WTC11 (cell line): ENCODE measurements at regions not wholly inside any gene's neighbourhood (a gene's known extent, or its start where the extent isn't known, plus 50 kb on each side); places are given as distances from the start of the nearest gene placed in this dataset.

Experiments used
- ATAC-seq: fragments of 200-7000 bp; cut with Tn5 transposase; 2 replicates; pipeline ENCODE4 v1.10.0; 2021; ENCODE audit warnings: mild to moderate bottlenecking, moderate library complexity
- CTCF ChIA-PET: fragments of 300-600 bp; sonication (Branson Sonifier 250); formaldehyde crosslinking; loops from one replicate; lab custom pipeline; 2021; ENCODE audit warnings: antibody characterized with exemption; lab: Charles Lee
- POLR2A ChIA-PET: fragments of 350-600 bp; sonication (Branson Sonifier 250); formaldehyde crosslinking; loops from one replicate; lab custom pipeline; 2021; ENCODE audit warnings: antibody characterized with exemption; lab: Charles Lee
- DNase-seq: peaks from one replicate; pipeline ENCODE4 v3.0.0; 2021; ENCODE audit warnings: low spot score
- H3K27ac Mint-ChIP-seq: 2 replicates; pipeline ENCODE4 v1.8.0; 2021; ENCODE audit warnings: mixed read lengths
- H3K27me3 Mint-ChIP-seq: 2 replicates; pipeline ENCODE4 v1.8.0; 2021; ENCODE audit warnings: low read depth, mild to moderate bottlenecking, moderate library complexity, mixed read lengths
- H3K36me3 Mint-ChIP-seq: 2 replicates; pipeline ENCODE4 v1.8.0; 2021; ENCODE audit warnings: mixed read lengths
- H3K4me1 Mint-ChIP-seq: 2 replicates; pipeline ENCODE4 v1.8.0; 2022; ENCODE audit warnings: mixed read lengths
- H3K4me3 Mint-ChIP-seq: 2 replicates; pipeline ENCODE4 v1.8.0; 2021; ENCODE audit warnings: mild to moderate bottlenecking, moderate library complexity, mixed read lengths
- H3K9me3 Mint-ChIP-seq: 2 replicates; pipeline ENCODE4 v1.8.0; 2021; ENCODE audit warnings: mixed read lengths
- ETV6 ChIP-seq: sonication (generic); formaldehyde crosslinking; IDR thresholded peaks from 2 replicates; pipeline ENCODE4 v1.8.1; 2022; ENCODE audit warnings: mild to moderate bottlenecking, missing genetic modification reagents
- FOXJ3 ChIP-seq: sonication (generic); formaldehyde crosslinking; IDR thresholded peaks from 2 replicates; pipeline ENCODE4 v1.9.0; 2021; ENCODE audit warnings: missing genetic modification reagents, mild to moderate bottlenecking, borderline replicate concordance
- FOXP1 ChIP-seq: sonication (generic); formaldehyde crosslinking; IDR thresholded peaks from 2 replicates; pipeline ENCODE4 v1.8.0; 2022; ENCODE audit warnings: missing genetic modification reagents, mild to moderate bottlenecking, moderate library complexity, borderline replicate concordance
- GRHL2 ChIP-seq: fragments of 250-450 bp; sonication (Bioruptor Pico); IDR thresholded peaks from 2 replicates; pipeline ENCODE4 v1.8.0; 2022; ENCODE audit warnings: mild to moderate bottlenecking, moderate library complexity; ENCODE audit not compliant: insufficient replicate concordance, severe bottlenecking
- HMGA2 ChIP-seq: fragments of 250-450 bp; sonication (Bioruptor Pico); IDR thresholded peaks from 2 replicates; pipeline ENCODE4 v1.4.0; 2021; ENCODE audit warnings: mild to moderate bottlenecking, moderate library complexity
- MYBL2 ChIP-seq: sonication (generic); formaldehyde crosslinking; IDR thresholded peaks from 2 replicates; pipeline ENCODE4 v1.8.1; 2023; ENCODE audit warnings: mild to moderate bottlenecking, moderate library complexity, missing genetic modification reagents
- NFATC4 ChIP-seq: fragments of 250-450 bp; sonication (Bioruptor Pico); IDR thresholded peaks from 2 replicates; pipeline ENCODE4 v1.9.0; 2021; ENCODE audit warnings: mild to moderate bottlenecking
- NFE2L1 ChIP-seq: sonication (generic); formaldehyde crosslinking; IDR thresholded peaks from 2 replicates; pipeline ENCODE4 v1.8.1; 2023; ENCODE audit warnings: missing genetic modification reagents
- NFYB ChIP-seq: sonication (generic); formaldehyde crosslinking; conservative IDR thresholded peaks from 2 replicates; pipeline ENCODE4 v1.8.0; 2022; ENCODE audit warnings: low read depth, missing genetic modification reagents
- SMAD3 ChIP-seq: sonication (generic); formaldehyde crosslinking; IDR thresholded peaks from 2 replicates; pipeline ENCODE4 v1.8.0; 2022; ENCODE audit warnings: missing genetic modification reagents, mild to moderate bottlenecking, borderline replicate concordance
- TP53 ChIP-seq: sonication (generic); formaldehyde crosslinking; IDR thresholded peaks from 2 replicates; pipeline ENCODE4 v1.8.1; 2023; ENCODE audit warnings: mild to moderate bottlenecking, missing genetic modification reagents
- ZNF138 ChIP-seq: sonication (generic); formaldehyde crosslinking; conservative IDR thresholded peaks from 2 replicates; pipeline ENCODE4 v1.8.1; 2022; ENCODE audit warnings: mild to moderate bottlenecking, moderate library complexity, missing genetic modification reagents
- ZNF423 ChIP-seq: fragments of 250-450 bp; sonication (Bioruptor Pico); IDR thresholded peaks from 2 replicates; pipeline ENCODE4 v2.1.2; 2022; ENCODE audit warnings: mild to moderate bottlenecking, moderate library complexity
- TF ChIP-seq, protein P1 (sequence below): sonication (generic); formaldehyde crosslinking; IDR thresholded peaks from 2 replicates; pipeline ENCODE4 v1.8.0; 2022; ENCODE audit warnings: mild to moderate bottlenecking, missing genetic modification reagents
- TF ChIP-seq, protein P2 (sequence below): sonication (generic); formaldehyde crosslinking; IDR thresholded peaks from 2 replicates; pipeline ENCODE4 v1.8.0; 2023; ENCODE audit warnings: missing genetic modification reagents
- TF ChIP-seq, protein P3 (sequence below): sonication (generic); formaldehyde crosslinking; IDR thresholded peaks from 2 replicates; pipeline ENCODE4 v1.8.0; 2022; ENCODE audit warnings: mild to moderate bottlenecking, missing genetic modification reagents
- TF ChIP-seq, protein P4 (sequence below): sonication (generic); formaldehyde crosslinking; IDR thresholded peaks from 2 replicates; pipeline ENCODE4 v1.8.0; 2023; ENCODE audit warnings: missing genetic modification reagents, mild to moderate bottlenecking, borderline replicate concordance
- TF ChIP-seq, protein P5 (sequence below): fragments of 250-450 bp; sonication (Bioruptor Pico); conservative IDR thresholded peaks from 2 replicates; pipeline ENCODE4 v1.9.0; 2021; ENCODE audit warnings: mild to moderate bottlenecking

DNA sequence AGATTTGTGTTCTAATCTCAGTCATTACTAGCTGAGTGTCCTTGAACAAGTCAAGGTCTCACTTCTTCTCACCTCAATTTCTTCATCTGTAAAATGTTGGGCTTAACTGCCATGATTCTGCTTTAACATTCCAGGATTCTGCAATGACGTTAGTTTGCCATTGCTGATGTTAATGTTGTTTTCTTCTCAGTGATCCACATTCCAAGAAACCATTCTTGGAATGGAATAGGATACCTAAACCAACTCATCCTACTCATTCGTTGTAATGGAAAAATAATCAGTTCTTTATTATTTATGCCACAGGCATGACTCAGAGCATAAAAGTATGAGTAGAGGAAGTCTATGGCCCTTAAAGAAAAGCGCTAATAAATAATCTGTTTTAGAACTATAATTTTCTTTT lies 140.2 kb upstream of the ETAA1 start:
- H3K4me3 Mint-ChIP-seq = no peak overlapping the region
- ATAC-seq (no peak), DNase-seq (no peak)
- ChIA-PET POLR2A (no interaction called here), CTCF (no interaction called here)
- no peak overlapping the region for H3K27ac Mint-ChIP-seq
- H3K4me1 Mint-ChIP-seq = no peaks in the 10 kb centered on the region
- no peaks in the 10 kb centered on the region for H3K9me3 Mint-ChIP-seq
- TF ChIP-seq GRHL2 (CRISPR knock-in tag) (no peak), NFYB (no peak), ZNF138 (CRISPR knock-in tag) (no peak), MYBL2 (CRISPR knock-in tag) (no peak), NFATC4 (no peak), HMGA2 (CRISPR knock-in tag) (no peak), NFE2L1 (CRISPR knock-in tag) (no peak), FOXP1 (CRISPR knock-in tag) (no peak), ETV6 (CRISPR knock-in tag) (no peak)
- TF ChIP-seq, protein P1, sequence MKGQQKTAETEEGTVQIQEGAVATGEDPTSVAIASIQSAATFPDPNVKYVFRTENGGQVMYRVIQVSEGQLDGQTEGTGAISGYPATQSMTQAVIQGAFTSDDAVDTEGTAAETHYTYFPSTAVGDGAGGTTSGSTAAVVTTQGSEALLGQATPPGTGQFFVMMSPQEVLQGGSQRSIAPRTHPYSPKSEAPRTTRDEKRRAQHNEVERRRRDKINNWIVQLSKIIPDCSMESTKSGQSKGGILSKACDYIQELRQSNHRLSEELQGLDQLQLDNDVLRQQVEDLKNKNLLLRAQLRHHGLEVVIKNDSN (CRISPR knock-in tag) = no peak
- TF ChIP-seq, protein P2, sequence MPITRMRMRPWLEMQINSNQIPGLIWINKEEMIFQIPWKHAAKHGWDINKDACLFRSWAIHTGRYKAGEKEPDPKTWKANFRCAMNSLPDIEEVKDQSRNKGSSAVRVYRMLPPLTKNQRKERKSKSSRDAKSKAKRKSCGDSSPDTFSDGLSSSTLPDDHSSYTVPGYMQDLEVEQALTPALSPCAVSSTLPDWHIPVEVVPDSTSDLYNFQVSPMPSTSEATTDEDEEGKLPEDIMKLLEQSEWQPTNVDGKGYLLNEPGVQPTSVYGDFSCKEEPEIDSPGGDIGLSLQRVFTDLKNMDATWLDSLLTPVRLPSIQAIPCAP (CRISPR knock-in tag) = no peak
- TF ChIP-seq, protein P3, sequence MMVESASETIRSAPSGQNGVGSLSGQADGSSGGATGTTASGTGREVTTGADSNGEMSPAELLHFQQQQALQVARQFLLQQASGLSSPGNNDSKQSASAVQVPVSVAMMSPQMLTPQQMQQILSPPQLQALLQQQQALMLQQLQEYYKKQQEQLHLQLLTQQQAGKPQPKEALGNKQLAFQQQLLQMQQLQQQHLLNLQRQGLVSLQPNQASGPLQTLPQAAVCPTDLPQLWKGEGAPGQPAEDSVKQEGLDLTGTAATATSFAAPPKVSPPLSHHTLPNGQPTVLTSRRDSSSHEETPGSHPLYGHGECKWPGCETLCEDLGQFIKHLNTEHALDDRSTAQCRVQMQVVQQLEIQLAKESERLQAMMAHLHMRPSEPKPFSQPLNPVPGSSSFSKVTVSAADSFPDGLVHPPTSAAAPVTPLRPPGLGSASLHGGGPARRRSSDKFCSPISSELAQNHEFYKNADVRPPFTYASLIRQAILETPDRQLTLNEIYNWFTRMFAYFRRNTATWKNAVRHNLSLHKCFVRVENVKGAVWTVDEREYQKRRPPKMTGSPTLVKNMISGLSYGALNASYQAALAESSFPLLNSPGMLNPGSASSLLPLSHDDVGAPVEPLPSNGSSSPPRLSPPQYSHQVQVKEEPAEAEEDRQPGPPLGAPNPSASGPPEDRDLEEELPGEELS = no peak
- TF ChIP-seq, protein P4, sequence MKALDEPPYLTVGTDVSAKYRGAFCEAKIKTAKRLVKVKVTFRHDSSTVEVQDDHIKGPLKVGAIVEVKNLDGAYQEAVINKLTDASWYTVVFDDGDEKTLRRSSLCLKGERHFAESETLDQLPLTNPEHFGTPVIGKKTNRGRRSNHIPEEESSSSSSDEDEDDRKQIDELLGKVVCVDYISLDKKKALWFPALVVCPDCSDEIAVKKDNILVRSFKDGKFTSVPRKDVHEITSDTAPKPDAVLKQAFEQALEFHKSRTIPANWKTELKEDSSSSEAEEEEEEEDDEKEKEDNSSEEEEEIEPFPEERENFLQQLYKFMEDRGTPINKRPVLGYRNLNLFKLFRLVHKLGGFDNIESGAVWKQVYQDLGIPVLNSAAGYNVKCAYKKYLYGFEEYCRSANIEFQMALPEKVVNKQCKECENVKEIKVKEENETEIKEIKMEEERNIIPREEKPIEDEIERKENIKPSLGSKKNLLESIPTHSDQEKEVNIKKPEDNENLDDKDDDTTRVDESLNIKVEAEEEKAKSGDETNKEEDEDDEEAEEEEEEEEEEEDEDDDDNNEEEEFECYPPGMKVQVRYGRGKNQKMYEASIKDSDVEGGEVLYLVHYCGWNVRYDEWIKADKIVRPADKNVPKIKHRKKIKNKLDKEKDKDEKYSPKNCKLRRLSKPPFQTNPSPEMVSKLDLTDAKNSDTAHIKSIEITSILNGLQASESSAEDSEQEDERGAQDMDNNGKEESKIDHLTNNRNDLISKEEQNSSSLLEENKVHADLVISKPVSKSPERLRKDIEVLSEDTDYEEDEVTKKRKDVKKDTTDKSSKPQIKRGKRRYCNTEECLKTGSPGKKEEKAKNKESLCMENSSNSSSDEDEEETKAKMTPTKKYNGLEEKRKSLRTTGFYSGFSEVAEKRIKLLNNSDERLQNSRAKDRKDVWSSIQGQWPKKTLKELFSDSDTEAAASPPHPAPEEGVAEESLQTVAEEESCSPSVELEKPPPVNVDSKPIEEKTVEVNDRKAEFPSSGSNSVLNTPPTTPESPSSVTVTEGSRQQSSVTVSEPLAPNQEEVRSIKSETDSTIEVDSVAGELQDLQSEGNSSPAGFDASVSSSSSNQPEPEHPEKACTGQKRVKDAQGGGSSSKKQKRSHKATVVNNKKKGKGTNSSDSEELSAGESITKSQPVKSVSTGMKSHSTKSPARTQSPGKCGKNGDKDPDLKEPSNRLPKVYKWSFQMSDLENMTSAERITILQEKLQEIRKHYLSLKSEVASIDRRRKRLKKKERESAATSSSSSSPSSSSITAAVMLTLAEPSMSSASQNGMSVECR (CRISPR knock-in tag) = no peak
- no peaks in the 10 kb centered on the region for H3K36me3 Mint-ChIP-seq
- H3K27me3 Mint-ChIP-seq = no peaks in the 10 kb centered on the region

DNA sequence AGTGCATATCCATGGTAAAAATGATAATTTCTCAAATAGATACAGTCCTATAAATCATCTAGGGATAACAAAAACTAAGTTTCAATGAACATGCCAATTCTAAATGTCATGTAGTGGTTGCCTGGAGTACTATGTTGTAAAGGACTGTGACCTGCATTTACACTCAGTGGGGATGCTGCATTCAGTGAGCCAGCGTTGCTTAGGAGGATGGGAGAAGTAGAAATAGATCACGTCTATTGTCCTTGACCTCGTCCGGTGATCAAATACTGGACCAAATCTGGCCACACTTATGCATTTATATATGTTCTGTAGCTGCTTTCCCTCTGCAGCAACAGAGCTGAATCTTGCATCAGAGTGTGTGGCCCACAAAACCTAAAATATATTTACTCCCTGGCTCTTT lies 139.0 kb upstream of the ETAA1 start:
- H3K27ac Mint-ChIP-seq = no peak overlapping the region
- no peaks in the 10 kb centered on the region for H3K36me3 Mint-ChIP-seq
- no peak for DNase-seq
- ATAC-seq = no peak
- no peaks in the 10 kb centered on the region for H3K4me1 Mint-ChIP-seq
- CTCF ChIA-PET = no interaction called here
- POLR2A ChIA-PET = no interaction called here
- peaks cover 5% of the 10 kb centered on the region; the same call in 1 of the 2 replicates for H3K9me3 Mint-ChIP-seq
- no peak overlapping the region for H3K4me3 Mint-ChIP-seq
- TF ChIP-seq ZNF423 (CRISPR knock-in tag) = no peak
- TF ChIP-seq TP53 (CRISPR knock-in tag) = no peak
- TF ChIP-seq, protein P5, sequence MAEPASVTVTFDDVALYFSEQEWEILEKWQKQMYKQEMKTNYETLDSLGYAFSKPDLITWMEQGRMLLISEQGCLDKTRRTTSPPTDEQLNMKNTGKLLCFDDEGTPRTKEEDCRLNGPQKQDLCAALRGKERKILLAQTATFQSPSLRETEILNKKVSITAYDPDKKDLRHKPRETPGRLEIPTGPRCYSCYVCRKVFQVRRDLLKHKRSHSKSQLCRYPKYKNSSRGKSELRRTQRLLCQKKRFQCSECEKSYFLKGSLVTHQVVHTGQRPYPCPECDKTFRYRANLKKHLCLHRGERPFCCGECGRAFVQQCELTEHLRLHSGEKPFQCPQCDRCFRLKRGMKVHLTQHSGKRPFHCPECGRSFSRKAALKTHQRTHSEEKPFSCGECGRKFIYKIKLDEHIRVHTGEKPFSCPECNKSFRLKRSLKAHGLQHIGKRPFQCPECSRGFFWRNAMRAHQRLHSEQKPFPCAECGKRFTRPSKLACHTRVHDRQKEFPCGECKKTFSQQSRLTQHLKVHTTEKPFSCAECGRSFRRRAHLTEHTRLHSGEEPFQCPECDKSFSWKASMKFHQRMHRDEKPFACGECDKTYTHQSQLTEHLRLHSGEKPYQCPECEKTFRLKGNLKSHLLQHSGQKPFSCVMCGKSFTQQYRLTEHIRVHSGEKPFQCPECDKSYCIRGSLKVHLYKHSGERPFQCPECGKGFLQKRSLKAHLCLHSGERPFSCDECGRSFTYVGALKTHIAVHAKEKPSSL = no peak
- no peak for TF ChIP-seq FOXJ3 (CRISPR knock-in tag)
- TF ChIP-seq SMAD3 (CRISPR knock-in tag) = no peak
- no peaks in the 10 kb centered on the region for H3K27me3 Mint-ChIP-seq
